SK-N-MC (cell line): ENCODE measurements at regions not wholly inside any gene's neighbourhood (a gene's known extent, or its start where the extent isn't known, plus 50 kb on each side); places are given as distances from the start of the nearest gene placed in this dataset.

ENCODE experiments used
- DNase-seq: peaks from one replicate; pipeline ENCODE4 v3.0.0-alpha.2; 2011; ENCODE audit warnings: low read depth, low spot score
- H3K27ac ChIP-seq: fragments of 200-600 bp; sonication (generic); 2 replicates; pipeline ENCODE4 v1.5.1; 2016; ENCODE audit warnings: mixed run types
- H3K36me3 ChIP-seq: fragments of 200-600 bp; sonication (generic); 2 replicates; pipeline ENCODE4 v1.6.1; 2017; ENCODE audit warnings: antibody characterized with exemption, low read length, mixed read lengths; ENCODE audit not compliant: insufficient read depth
- H3K4me3 ChIP-seq: fragments of 200-600 bp; sonication (generic); 2 replicates; pipeline ENCODE4 v1.5.1; 2016
- H3K9ac ChIP-seq: fragments of 200-600 bp; sonication (generic); 2 replicates; pipeline ENCODE4 v1.8.0; 2017; ENCODE audit warnings: mixed run types, mixed read lengths; ENCODE audit not compliant: insufficient read length
- H3K9me3 ChIP-seq: fragments of 200-600 bp; sonication (generic); 2 replicates; pipeline ENCODE4 v1.6.1; 2017; ENCODE audit warnings: low read depth, mild to moderate bottlenecking, antibody characterized with exemption, low read length, moderate library complexity, mixed read lengths
- EZH2 ChIP-seq: fragments of 200-600 bp; sonication (generic); IDR thresholded peaks from one replicate; pipeline ENCODE4 v1.6.1; 2017; ENCODE audit warnings: antibody characterized with exemption
- FOXP2 ChIP-seq: optimal IDR thresholded peaks from 2 replicates; pipeline ENCODE3; 2011; ENCODE audit warnings: mild to moderate bottlenecking, moderate library complexity; ENCODE audit not compliant: insufficient read depth; ENCODE audit errors: extremely low read length, control extremely low read depth
- POLR2AphosphoS5 ChIP-seq: IDR thresholded peaks from 2 replicates; pipeline ENCODE4 v1.6.1; 2012; ENCODE audit warnings: mild to moderate bottlenecking, low read depth, low read length, borderline replicate concordance

GRCh38 chr5:39498278-39498952, 73.6 kb upstream of the DAB2 start:
- H3K9ac ChIP-seq = no peak overlapping the region
- H3K36me3 ChIP-seq = no peaks in the 10 kb centered on the region
- H3K4me3 ChIP-seq = no peak overlapping the region
- TF ChIP-seq POLR2AphosphoS5 (no peak), EZH2 (no peak), FOXP2 (no peak)
- no peak overlapping the region for H3K27ac ChIP-seq
- no peak for DNase-seq
- H3K9me3 ChIP-seq = no peaks in the 10 kb centered on the region

- H3K9me3 ChIP-seq = no peaks in the 10 kb centered on the region
- TF ChIP-seq POLR2AphosphoS5 = no peak
- TF ChIP-seq EZH2 = no peak
- TF ChIP-seq FOXP2 = no peak
- no peak for DNase-seq
- H3K9ac ChIP-seq = no peak overlapping the region
- no peaks in the 10 kb centered on the region for H3K36me3 ChIP-seq
- no peak overlapping the region for H3K27ac ChIP-seq
- no peak overlapping the region for H3K4me3 ChIP-seq
Measured at GRCh38 chr5:39497322-39497721, 72.5 kb upstream of the DAB2 start.

- Histone ChIP-seq H3K4me3 (no peak overlapping the region), H3K36me3 (no peaks in the 10 kb centered on the region), H3K27ac (peak overlapping the region; percentile 94), H3K9ac (peak overlapping the region; percentile 58), H3K9me3 (no peaks in the 10 kb centered on the region)
- TF ChIP-seq POLR2AphosphoS5 (no peak), EZH2 (no peak), FOXP2 (no peak)
- no peak for DNase-seq
Measured at GRCh38 chr5:39495227-39495626, 70.4 kb upstream of the DAB2 start.

- H3K4me3 ChIP-seq = peak overlapping the region; percentile 71
- peak overlapping the region; percentile 58 for H3K9ac ChIP-seq
- peak overlapping the region; percentile 94 for H3K27ac ChIP-seq
- TF ChIP-seq FOXP2 = no peak
- TF ChIP-seq EZH2 = no peak
- TF ChIP-seq POLR2AphosphoS5 = no peak
- H3K9me3 ChIP-seq = peaks cover 3% of the 10 kb centered on the region; the same call in 1 of the 2 replicates
- no peak for DNase-seq
- H3K36me3 ChIP-seq = no peaks in the 10 kb centered on the region; the same call in 1 of the 2 replicates
Measured at GRCh38 chr5:39494534-39494933, 69.8 kb upstream of the DAB2 start.

GRCh38 chr5:39494107-39494510, 69.3 kb upstream of the DAB2 start:
- H3K4me3 ChIP-seq = peak overlapping the region; percentile 71
- peak; percentile 92 for DNase-seq
- H3K9me3 ChIP-seq = peaks cover 5% of the 10 kb centered on the region; the same call in 1 of the 2 replicates
- H3K36me3 ChIP-seq = no peaks in the 10 kb centered on the region; the same call in 1 of the 2 replicates
- peak overlapping the region; percentile 94 for H3K27ac ChIP-seq
- H3K9ac ChIP-seq = peak overlapping the region; percentile 58
- peak; percentile 62; the same call in 1 of the 2 replicates for TF ChIP-seq POLR2AphosphoS5
- TF ChIP-seq EZH2 = no peak
- TF ChIP-seq FOXP2 = peak; percentile 94

GRCh38 chr5:39491210-39491609, 66.4 kb upstream of the DAB2 start:
- TF ChIP-seq FOXP2 (no peak), POLR2AphosphoS5 (no peak), EZH2 (no peak)
- Histone ChIP-seq H3K36me3 (no peaks in the 10 kb centered on the region; the same call in 1 of the 2 replicates), H3K4me3 (no peak overlapping the region), H3K9me3 (peaks cover 5% of the 10 kb centered on the region; the same call in 1 of the 2 replicates), H3K9ac (no peak overlapping the region), H3K27ac (no peak overlapping the region)
- DNase-seq = no peak

GRCh38 chr5:39489263-39489662, 64.5 kb upstream of the DAB2 start:
- Histone ChIP-seq H3K27ac (no peak overlapping the region), H3K4me3 (no peak overlapping the region), H3K36me3 (no peaks in the 10 kb centered on the region; the same call in 1 of the 2 replicates), H3K9me3 (peaks cover 5% of the 10 kb centered on the region; the same call in 1 of the 2 replicates), H3K9ac (no peak overlapping the region)
- DNase-seq = no peak
- TF ChIP-seq EZH2 (no peak), POLR2AphosphoS5 (no peak), FOXP2 (no peak)

GRCh38 chr5:39486790-39487189, 62.0 kb upstream of the DAB2 start:
- no peak for DNase-seq
- TF ChIP-seq EZH2 (no peak), FOXP2 (no peak), POLR2AphosphoS5 (no peak)
- H3K4me3 ChIP-seq = no peak overlapping the region
- peaks cover 5% of the 10 kb centered on the region; the same call in 1 of the 2 replicates for H3K9me3 ChIP-seq
- H3K27ac ChIP-seq = peak overlapping the region; percentile 57
- H3K36me3 ChIP-seq = no peaks in the 10 kb centered on the region; the same call in 1 of the 2 replicates
- H3K9ac ChIP-seq = no peak overlapping the region
